Fibroblast of lung (primary cell): ENCODE measurements at regions not wholly inside any gene's neighbourhood (a gene's known extent, or its start where the extent isn't known, plus 50 kb on each side); places are given as distances from the start of the nearest gene placed in this dataset.

Experiments
- CTCF ChIP-seq, 2 donors: IDR thresholded peaks in 1 of 2; conservative IDR thresholded peaks in 1 of 2; 1 replicate in 1 of 2; 2 replicates in 1 of 2; pipeline ENCODE4 v1.5.1; 2011 to 2012; ENCODE audit warnings: low read length in 2 of 2, control low read depth in 1 of 2, inconsistent platforms in 1 of 2, low read depth in 1 of 2, mild to moderate bottlenecking in 1 of 2
- EZH2 ChIP-seq: IDR thresholded peaks from 2 replicates; pipeline ENCODE4 v1.5.1; 2012; ENCODE audit warnings: low read length, control low read depth, mild to moderate bottlenecking; ENCODE audit errors: missing control alignments

- TF ChIP-seq CTCF (conservative IDR thresholded peaks at IDR 0.05 in 1 of 2, IDR thresholded peaks at IDR 0.05 in 1 of 2; ENCODE audit: low read depth in 1 of 2, low read length in 2 of 2) = no peak
- no peak for TF ChIP-seq EZH2
Observed at GRCh38 chr10:7085147-7085912, 325.5 kb downstream of the SFMBT2 start.
